OCI-LY7 (cell line): ENCODE measurements at regions not wholly inside any gene's neighbourhood (a gene's known extent, or its start where the extent isn't known, plus 50 kb on each side); places are given as distances from the start of the nearest gene placed in this dataset.

Experiments used
- BruUV-seq: library from RNA; stranded (reverse); fragments of 400-500 nt; replicated peaks from 2 replicates; lab custom pipeline; 2021; lab: Mats Ljungman, UMichigan
- CTCF ChIA-PET: fragments of 300-600 bp; sonication (Branson Sonifier 250); formaldehyde crosslinking; loops from one replicate; lab custom pipeline; 2022; ENCODE audit warnings: antibody characterized with exemption; ENCODE audit not compliant: unreplicated experiment; lab: Charles Lee
- POLR2A ChIA-PET: fragments of 300-600 bp; sonication (Branson Sonifier 250); formaldehyde crosslinking; loops from one replicate; lab custom pipeline; 2022; ENCODE audit warnings: antibody characterized with exemption; lab: Charles Lee
- DNase-seq: peaks from one replicate; pipeline ENCODE4 v3.0.0-alpha.2; 2015; ENCODE audit warnings: low spot score
- H2AFZ ChIP-seq: fragments of 200-600 bp; sonication (generic), shearing (Covaris generic); 2 replicates; pipeline ENCODE4 v1.6.1; 2014; ENCODE audit warnings: mild to moderate bottlenecking, antibody characterized with exemption, low read length, moderate library complexity
- H3K27ac ChIP-seq: fragments of 200-600 bp; sonication (generic); 2 replicates; pipeline ENCODE4 v1.5.1; 2014; ENCODE audit warnings: mixed run types, low read depth, mild to moderate bottlenecking, moderate library complexity, low read length, inconsistent platforms; ENCODE audit not compliant: poor library complexity, severe bottlenecking
- H3K36me3 ChIP-seq: fragments of 200-600 bp; sonication (generic); 2 replicates; pipeline ENCODE4 v1.6.1; 2014; ENCODE audit warnings: mild to moderate bottlenecking, antibody characterized with exemption, low read length, moderate library complexity, mixed read lengths; ENCODE audit not compliant: insufficient read depth
- H3K4me1 ChIP-seq: fragments of 200-600 bp; sonication (generic); 2 replicates; pipeline ENCODE4 v1.5.1; 2014; ENCODE audit warnings: mild to moderate bottlenecking, low read length; ENCODE audit not compliant: insufficient read depth, poor library complexity, severe bottlenecking
- H3K4me2 ChIP-seq: fragments of 200-600 bp; sonication (generic); 2 replicates; pipeline ENCODE4 v1.6.1; 2014; ENCODE audit warnings: mild to moderate bottlenecking, low read length
- H3K4me3 ChIP-seq: fragments of 200-600 bp; sonication (generic); 2 replicates; pipeline ENCODE4 v1.5.1; 2014; ENCODE audit warnings: mild to moderate bottlenecking, low read depth, low read length; ENCODE audit not compliant: poor library complexity, severe bottlenecking
- H3K79me2 ChIP-seq: fragments of 200-600 bp; sonication (generic); 2 replicates; pipeline ENCODE4 v1.6.1; 2016; ENCODE audit warnings: low read depth, mild to moderate bottlenecking, low read length, moderate library complexity, mixed read lengths; ENCODE audit not compliant: insufficient read depth
- H3K9me2 ChIP-seq: fragments of 200-600 bp; sonication (generic); 2 replicates; pipeline ENCODE4 v1.6.1; 2016; ENCODE audit warnings: mild to moderate bottlenecking, low read length, mixed read lengths; ENCODE audit not compliant: insufficient read depth
- H3K9me3 ChIP-seq: fragments of 200-600 bp; sonication (generic); 2 replicates; pipeline ENCODE4 v1.6.1; 2014; ENCODE audit warnings: mild to moderate bottlenecking, mixed run types, low read length, mixed read lengths
- H4K20me1 ChIP-seq: fragments of 200-600 bp; sonication (generic); 2 replicates; pipeline ENCODE4 v1.6.1; 2014; ENCODE audit warnings: mild to moderate bottlenecking, antibody characterized with exemption, low read length, moderate library complexity, mixed read lengths; ENCODE audit not compliant: insufficient read depth
- CTCF ChIP-seq: fragments of 200-600 bp; sonication (generic); conservative IDR thresholded peaks from 2 replicates; pipeline ENCODE4 v1.5.1; 2014; ENCODE audit warnings: mild to moderate bottlenecking, antibody characterized with exemption, low read length, moderate library complexity, mixed read lengths
- EZH2phosphoT487 ChIP-seq: fragments of 200-600 bp; sonication (generic); IDR thresholded peaks from 2 replicates; pipeline ENCODE4 v1.6.1; 2018; ENCODE audit warnings: low read depth, borderline replicate concordance, mild to moderate bottlenecking, mixed run types, antibody characterized with exemption, low read length, moderate library complexity, mixed read lengths
- intact Hi-C: fragments of 100-400 bp; cut with micrococcal nuclease; formaldehyde crosslinking; loops from one replicate; pipeline ENCODE4 v1.10.0; 2022; ENCODE audit not compliant: unreplicated experiment

GRCh38 chr17:73934696-73935095, 268.8 kb upstream of the RPL38 start:
- H4K20me1 ChIP-seq, result no peaks in the 10 kb centered on the region
- no peaks in the 10 kb centered on the region for H3K4me1 ChIP-seq
- no peaks in the 10 kb centered on the region for H3K9me3 ChIP-seq
- DNase-seq, result no peak
- no peaks in the 10 kb centered on the region for H3K79me2 ChIP-seq
- no TSS peak for BruUV-seq
- no peak overlapping the region for H2AFZ ChIP-seq
- no peaks in the 10 kb centered on the region for H3K9me2 ChIP-seq
- intact Hi-C loops, result no loop called here
- H3K27ac ChIP-seq, result no peak overlapping the region
- ChIA-PET POLR2A (no interaction called here), CTCF (no interaction called here)
- no peak overlapping the region for H3K4me3 ChIP-seq
- H3K36me3 ChIP-seq, result no peaks in the 10 kb centered on the region
- no peak overlapping the region for H3K4me2 ChIP-seq
- no peak for TF ChIP-seq EZH2phosphoT487
- TF ChIP-seq CTCF, result no peak

- POLR2A ChIA-PET, result interaction anchor here (0.6 kb wide), 1 partner anchor 203 kb away, joined by 3 read pairs; no protein-coding TSS in a partner anchor
- H4K20me1 ChIP-seq, result no peaks in the 10 kb centered on the region
- DNase-seq, result no peak
- H3K27ac ChIP-seq, result no peak overlapping the region
- CTCF ChIA-PET, result interaction anchor here (0.6 kb wide), 1 partner anchor 20 kb away, joined by 3 read pairs; no protein-coding TSS in a partner anchor
- intact Hi-C loops, result no loop called here
- TF ChIP-seq CTCF, result peak; percentile 39
- TF ChIP-seq EZH2phosphoT487, result no peak
- H3K79me2 ChIP-seq, result no peaks in the 10 kb centered on the region
- no TSS peak for BruUV-seq
- H3K36me3 ChIP-seq, result no peaks in the 10 kb centered on the region
- H3K4me3 ChIP-seq, result no peak overlapping the region
- H3K4me1 ChIP-seq, result no peaks in the 10 kb centered on the region
- no peaks in the 10 kb centered on the region for H3K9me3 ChIP-seq
- no peaks in the 10 kb centered on the region for H3K9me2 ChIP-seq
- no peak overlapping the region for H3K4me2 ChIP-seq
- H2AFZ ChIP-seq, result no peak overlapping the region
Measured at GRCh38 chr17:73936908-73937627, 266.4 kb upstream of the RPL38 start.

GRCh38 chr17:73938706-73939105, 264.8 kb upstream of the RPL38 start:
- intact Hi-C loops, result no loop called here
- Histone ChIP-seq H3K27ac (no peak overlapping the region), H3K36me3 (no peaks in the 10 kb centered on the region), H3K4me2 (no peak overlapping the region), H3K4me3 (no peak overlapping the region), H3K4me1 (no peaks in the 10 kb centered on the region), H2AFZ (no peak overlapping the region), H3K9me2 (no peaks in the 10 kb centered on the region), H3K9me3 (no peaks in the 10 kb centered on the region), H4K20me1 (no peaks in the 10 kb centered on the region), H3K79me2 (no peaks in the 10 kb centered on the region)
- BruUV-seq, result no TSS peak
- POLR2A ChIA-PET, result no interaction called here
- CTCF ChIA-PET, result no interaction called here
- no peak for TF ChIP-seq CTCF
- TF ChIP-seq EZH2phosphoT487, result no peak
- no peak for DNase-seq
